Ramos (cell line): ENCODE measurements at regions not wholly inside any gene's neighbourhood (a gene's known extent, or its start where the extent isn't known, plus 50 kb on each side); places are given as distances from the start of the nearest gene placed in this dataset.
"Not testable (repeated sequence)": the region's sequence is repeated elsewhere in the genome, so short reads cannot be mapped to it uniquely, and the experiment has no call there.

Experiments
- in situ Hi-C: fragments of 300-500 bp; cut with MboI; formaldehyde crosslinking; loops from one replicate; pipeline ENCODE4 v1.14.3; 2022; ENCODE audit warnings: low sequenced_read_pairs; ENCODE audit not compliant: unreplicated experiment

DNA sequence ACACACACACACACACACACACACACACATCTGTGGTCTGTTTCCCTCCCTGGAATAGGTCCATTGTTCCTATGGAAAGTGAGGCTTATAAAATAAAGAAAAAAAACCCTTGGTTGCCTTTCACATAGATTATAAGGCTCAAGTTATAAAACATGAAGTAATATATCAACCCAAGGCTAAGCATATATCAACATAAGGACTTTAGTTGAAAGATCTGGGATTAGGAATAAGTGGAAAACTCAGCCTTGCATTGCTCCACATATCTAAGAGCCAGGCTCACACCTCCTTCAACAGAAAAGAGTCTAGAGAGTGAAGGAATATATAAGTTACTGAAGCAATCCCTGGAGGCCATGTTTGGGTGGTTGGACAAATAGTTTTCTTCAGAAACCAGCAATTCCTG lies 235.0 kb downstream of the SUCLG1 start:
- in situ Hi-C loops, result no loop called here

GRCh38 chr2:84223191-84223590 lies 235.9 kb downstream of the SUCLG1 start:
- in situ Hi-C loops, result no loop called here

DNA sequence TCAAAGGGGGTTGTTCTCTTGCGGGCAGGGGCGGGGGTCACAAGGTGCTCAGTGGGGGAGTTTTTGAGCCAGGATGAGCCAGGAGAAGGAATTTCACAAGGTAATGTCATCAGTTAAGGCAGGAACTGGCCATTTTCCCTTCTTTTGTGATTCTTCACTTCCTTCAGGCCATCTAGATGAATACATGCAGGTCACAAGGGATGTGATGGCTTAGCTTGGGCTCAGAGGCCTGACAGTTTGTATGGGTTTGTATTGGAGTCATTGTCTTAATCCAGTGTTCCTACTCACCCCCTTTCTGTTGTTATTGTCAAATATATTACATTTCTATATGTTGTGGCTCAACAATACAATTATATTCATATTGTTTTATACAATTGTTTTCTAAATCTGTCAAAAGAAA lies 238.0 kb downstream of the SUCLG1 start:
- in situ Hi-C loops, result not testable (repeated sequence)

GRCh38 chr2:84217456-84217855 lies 241.6 kb downstream of the SUCLG1 start:
- in situ Hi-C loops, result no loop called here

- in situ Hi-C loops, result no loop called here
Measured at GRCh38 chr2:84214455-84214854, 244.6 kb downstream of the SUCLG1 start.

GRCh38 chr2:84212611-84213314 lies 246.3 kb downstream of the SUCLG1 start:
- in situ Hi-C loops, result no loop called here

DNA sequence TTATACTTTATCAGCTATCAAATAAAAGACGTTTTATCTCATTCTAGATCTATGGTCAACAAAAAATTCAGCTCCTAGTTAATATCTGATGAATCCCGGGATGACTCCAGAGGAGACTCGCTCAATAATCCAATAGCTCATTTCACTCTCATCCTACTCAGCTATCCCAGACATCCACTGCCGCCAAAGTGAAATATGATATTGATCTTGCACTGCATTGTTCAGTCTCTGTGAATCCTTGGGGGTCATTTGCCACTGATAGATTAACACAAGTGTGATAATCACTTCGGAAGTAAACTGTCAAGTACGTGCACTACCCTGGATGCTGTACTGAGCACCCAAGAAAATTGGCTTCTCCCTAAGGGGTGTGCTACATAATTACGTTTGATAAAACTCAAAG lies 249.1 kb downstream of the SUCLG1 start:
- in situ Hi-C loops, result no loop called here

DNA sequence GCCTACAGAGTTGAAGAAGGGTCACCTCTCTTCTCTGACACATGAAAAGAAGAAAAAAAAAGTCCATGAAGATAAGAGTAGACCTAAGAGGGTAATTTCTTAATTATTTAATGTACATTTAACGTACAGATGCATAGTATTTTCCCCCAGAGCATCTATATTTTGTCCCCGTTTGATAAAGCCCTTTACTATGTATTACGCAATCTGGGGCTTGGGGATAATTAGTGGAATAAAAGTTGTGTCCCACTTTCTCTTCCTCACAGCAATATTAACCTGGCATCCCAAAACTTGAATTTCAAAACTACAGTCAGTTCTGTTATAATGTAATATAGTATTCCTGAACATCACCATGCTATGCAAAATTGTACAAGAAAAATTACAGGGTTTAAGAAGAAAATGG lies 254.1 kb downstream of the SUCLG1 start:
- in situ Hi-C loops, result no loop called here

DNA sequence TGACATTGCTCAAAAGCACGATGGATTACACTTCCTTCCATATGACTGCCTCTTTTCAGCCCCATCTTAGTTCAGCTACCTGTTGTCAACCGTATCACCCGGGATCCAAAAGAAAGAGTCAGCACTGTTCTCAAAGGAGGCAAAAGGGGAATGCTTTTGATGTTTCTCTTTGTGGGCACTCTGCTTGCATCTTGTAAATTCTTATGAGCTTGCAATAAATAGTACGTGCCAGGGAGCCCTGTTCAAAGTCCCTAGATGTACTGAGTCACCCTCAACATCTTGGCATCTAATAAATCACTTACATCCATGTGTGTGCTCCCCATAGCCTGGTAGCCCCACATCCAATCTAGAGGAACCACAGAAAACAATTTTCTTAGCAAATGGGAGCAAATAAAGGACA lies 256.9 kb downstream of the SUCLG1 start:
- in situ Hi-C loops, result no loop called here

- in situ Hi-C loops, result no loop called here
Measured at GRCh38 chr2:84201158-84201557, 257.9 kb downstream of the SUCLG1 start.

DNA sequence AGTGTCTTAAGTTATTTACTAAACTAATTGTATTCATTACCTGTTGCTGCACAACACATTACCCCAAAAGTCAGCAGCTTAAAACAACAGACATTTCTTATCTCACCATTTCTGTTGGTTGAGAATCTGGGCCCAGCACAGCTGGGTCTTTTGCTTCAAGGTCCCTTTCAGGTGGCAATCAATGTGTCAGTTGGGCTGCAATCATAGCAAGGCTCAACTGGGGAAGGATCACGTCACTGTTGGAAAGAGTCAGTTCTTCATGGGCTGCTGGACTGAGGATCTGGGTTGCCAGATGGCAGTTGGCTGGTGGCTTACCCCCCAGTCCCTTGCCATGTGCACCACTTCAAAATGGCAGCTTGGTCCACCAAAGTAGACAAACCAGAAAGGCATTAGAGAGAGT lies 261.2 kb downstream of the SUCLG1 start:
- in situ Hi-C loops, result no loop called here

- in situ Hi-C loops, result no loop called here
Measured at GRCh38 chr2:84194949-84195644, 264.0 kb downstream of the SUCLG1 start.

DNA sequence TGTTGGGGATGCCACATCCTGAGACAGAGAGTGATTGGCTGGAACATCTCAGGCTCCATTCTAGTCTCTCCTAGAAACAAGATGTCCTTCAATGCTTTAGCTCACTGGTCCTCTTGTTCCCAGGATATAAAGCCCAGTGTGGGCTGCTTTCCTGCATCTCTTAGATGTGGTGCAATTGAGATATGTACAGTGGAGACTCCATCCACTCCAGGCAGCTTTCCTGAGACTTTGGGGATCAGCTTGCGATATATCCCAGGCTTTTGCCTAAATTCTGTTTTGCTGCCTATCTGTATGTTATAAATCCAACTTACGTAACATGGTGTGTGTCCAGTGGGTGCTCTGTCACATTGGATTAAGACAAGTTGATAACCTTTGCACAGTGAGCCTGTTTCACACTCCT lies 264.9 kb downstream of the SUCLG1 start:
- in situ Hi-C loops, result no loop called here

DNA sequence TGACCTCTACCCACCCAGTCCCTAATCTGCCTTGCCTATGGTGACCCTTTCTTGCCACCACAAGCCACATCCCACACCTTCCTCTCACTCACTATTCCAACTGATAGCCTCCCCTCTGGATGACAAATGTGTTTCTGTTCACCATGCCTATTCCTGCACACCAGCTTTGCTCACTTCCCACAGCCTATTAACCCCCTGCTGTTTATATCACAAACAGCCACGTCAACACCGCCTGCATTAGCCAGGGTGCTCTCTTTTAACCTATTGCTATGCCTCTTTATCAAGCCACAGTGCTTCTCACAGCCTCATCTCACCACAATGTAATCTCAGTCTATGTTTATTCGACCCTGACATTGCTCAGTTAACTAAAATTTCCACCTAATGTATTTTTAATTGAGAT lies 271.8 kb downstream of the SUCLG1 start:
- in situ Hi-C loops, result no loop called here

- in situ Hi-C loops, result no loop called here
Measured at GRCh38 chr2:84181927-84182326, 277.2 kb downstream of the SUCLG1 start.

GRCh38 chr2:84177733-84178132 lies 281.3 kb downstream of the SUCLG1 start:
- in situ Hi-C loops, result no loop called here

- in situ Hi-C loops, result no loop called here
Measured at GRCh38 chr2:84175970-84176369, 283.1 kb downstream of the SUCLG1 start.

DNA sequence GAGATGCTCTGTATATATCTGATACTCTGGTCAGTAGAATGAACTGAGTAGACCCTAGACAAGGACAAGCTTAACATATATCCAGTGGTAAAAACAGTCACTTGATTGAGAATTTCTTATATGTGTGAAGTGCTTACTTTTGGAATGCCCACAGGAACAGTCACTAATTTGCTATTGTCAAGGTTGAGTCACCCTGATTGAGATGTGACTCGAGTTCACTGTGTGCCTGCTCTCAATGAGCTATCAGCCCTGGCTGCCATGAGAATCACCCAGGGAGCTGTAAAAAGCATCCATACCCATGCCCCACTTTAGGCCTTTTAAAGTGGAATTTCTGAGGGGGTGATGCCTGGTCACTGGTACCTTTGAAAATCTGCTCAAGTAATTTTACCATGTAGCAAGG lies 283.7 kb downstream of the SUCLG1 start:
- in situ Hi-C loops, result no loop called here

DNA sequence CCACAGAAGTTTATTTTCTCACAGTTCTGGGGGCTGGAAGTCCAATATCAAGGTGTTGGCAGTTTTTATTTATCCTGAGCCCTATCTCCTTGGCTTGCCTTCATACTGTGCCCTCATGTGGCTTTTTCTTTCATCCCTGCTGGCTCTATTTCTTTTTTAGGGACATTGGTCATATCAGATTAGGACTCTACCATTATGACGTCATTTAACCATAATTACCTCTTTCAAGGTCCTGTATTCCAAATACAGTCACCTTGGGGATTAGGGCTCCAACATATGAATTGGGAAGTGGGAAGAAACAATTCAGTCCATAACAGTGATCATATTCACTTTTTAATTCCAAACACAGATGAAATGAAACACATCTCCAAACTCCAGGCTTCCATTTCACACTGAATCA lies 286.0 kb downstream of the SUCLG1 start:
- in situ Hi-C loops, result no loop called here

DNA sequence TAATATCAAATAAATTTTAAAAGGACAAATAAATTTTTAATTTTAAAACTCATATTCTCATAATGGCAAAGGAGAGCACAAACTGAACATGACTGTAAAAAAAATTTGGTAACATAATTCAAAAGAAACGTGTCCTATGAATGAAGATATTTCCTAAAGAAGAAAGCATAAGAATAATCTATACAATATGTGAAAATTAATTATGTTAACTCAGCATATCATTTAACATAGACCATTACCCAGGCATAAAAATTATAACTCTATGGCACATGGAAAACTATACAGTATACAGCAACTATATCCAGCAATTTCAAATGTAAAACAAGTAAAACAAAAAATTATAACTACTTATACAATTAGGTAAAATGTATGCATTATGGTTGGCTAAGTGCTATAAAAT lies 288.1 kb downstream of the SUCLG1 start:
- in situ Hi-C loops, result no loop called here

- in situ Hi-C loops, result no loop called here
Measured at GRCh38 chr2:84169871-84170270, 289.2 kb downstream of the SUCLG1 start.

- in situ Hi-C loops, result not testable (repeated sequence)
Measured at GRCh38 chr2:84168552-84168951, 290.5 kb downstream of the SUCLG1 start.
